ENCODE measurements at regions not wholly inside any gene's neighbourhood (a gene's known extent, or its start where the extent isn't known, plus 50 kb on each side); places are given as distances from the start of the nearest gene placed in this dataset.

DNA sequence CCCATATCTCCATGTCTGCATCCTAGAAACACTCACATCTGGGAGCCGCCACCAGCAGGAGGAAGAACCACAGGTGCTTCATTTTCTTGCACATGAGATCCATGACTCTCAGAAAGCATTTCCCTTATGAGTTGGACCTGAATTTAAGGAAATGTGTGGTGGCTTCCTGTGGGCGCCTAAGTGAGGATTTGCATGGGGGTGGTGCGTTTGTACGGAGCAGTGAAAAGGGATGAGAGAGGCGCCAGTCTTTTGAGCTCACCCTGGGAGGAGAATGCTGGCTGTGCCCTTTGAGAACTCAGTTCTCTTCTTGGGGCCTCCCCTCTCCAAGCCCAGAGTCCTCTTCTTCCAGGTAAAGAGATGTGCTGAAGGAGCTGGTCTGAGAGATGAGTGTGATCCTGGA is 895.7 kb downstream of the TMEM121 start:
- TF ChIP-seq POLR2A (IDR thresholded peaks at IDR 0.05; ENCODE audit: low read depth, low read length) (no peak), POLR2AphosphoS5 (IDR thresholded peaks at IDR 0.05; ENCODE audit: low read depth, low read length) (no peak), TAF1 (IDR thresholded peaks at IDR 0.05; ENCODE audit: borderline replicate concordance, low read depth, low read length) (no peak)
